ENCODE measurements at regions not wholly inside any gene's neighbourhood (a gene's known extent, or its start where the extent isn't known, plus 50 kb on each side); places are given as distances from the start of the nearest gene placed in this dataset.

- DNase-seq (ENCODE audit: low spot score), result no peak
Observed at GRCh38 chr21:41671859-41672542, 94.9 kb downstream of the RIPK4 start.

DNA sequence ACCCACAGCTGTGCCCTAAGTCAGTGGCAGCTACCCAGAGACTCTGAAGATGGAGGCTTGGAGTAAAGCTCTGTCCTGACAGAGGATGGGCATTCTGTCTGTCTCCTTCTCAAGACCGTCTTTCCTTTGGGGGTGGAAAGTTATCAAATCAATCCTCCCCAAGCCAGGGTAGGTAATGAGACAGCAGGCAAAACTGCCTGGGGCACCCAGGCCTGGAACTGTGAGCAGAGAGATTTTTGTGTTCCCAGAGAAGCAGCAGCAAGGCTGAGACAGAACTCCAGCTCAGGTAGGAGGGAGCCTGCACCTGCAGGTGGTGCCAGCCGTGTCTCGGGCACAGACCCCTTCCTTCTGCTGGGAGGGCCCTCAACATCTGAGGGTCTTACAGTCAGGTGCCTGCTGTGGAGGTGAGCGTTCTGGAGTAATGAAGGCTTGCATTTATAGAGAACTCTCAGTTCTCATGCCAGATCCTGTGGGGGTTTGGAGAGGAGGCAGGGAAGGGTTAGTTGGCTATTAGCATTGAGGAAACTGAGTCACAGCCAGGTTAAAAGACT is 95.6 kb downstream of the RIPK4 start:
- no peak for DNase-seq (ENCODE audit: low spot score)

DNA sequence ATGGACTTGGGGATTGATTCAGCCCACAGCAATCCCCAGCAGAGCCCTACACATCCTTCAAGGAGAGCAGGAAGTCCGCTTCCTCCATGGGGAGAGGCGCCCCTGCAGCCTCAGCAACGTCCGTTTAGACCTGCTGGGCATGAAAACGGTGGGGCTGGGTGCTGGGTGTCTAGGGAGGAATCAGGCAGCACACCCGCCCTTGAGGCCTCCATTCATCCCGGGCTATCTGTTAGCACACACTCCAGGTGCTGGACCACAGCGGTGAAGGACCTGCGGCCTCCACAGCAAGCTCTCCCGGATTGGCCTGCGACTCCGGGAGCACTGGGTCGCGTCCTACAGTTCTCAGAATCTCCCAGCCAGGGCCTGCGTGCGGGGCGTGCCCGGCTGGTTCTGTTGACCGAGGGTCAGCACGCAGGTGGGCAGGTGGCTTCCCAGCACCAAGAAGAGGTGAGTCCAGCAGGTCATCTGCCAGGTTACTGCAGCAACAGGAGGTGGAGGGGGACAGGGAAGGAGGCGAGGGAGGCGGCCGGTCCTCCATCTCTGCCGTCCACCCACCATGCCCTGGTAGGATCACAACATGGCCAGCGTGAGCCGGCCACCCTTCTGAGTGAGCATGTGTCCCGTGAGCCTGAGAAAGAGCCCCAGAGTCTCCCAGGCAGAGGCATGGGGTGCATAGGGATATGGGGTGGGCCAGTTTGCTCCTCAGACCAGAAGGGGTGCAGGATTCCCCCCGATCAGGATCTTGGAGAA is 96.6 kb downstream of the RIPK4 start:
- DNase-seq (ENCODE audit: low spot score), result no peak

- DNase-seq (ENCODE audit: low spot score), result no peak
Observed at GRCh38 chr21:41669533-41669830, 97.4 kb downstream of the RIPK4 start.

DNA sequence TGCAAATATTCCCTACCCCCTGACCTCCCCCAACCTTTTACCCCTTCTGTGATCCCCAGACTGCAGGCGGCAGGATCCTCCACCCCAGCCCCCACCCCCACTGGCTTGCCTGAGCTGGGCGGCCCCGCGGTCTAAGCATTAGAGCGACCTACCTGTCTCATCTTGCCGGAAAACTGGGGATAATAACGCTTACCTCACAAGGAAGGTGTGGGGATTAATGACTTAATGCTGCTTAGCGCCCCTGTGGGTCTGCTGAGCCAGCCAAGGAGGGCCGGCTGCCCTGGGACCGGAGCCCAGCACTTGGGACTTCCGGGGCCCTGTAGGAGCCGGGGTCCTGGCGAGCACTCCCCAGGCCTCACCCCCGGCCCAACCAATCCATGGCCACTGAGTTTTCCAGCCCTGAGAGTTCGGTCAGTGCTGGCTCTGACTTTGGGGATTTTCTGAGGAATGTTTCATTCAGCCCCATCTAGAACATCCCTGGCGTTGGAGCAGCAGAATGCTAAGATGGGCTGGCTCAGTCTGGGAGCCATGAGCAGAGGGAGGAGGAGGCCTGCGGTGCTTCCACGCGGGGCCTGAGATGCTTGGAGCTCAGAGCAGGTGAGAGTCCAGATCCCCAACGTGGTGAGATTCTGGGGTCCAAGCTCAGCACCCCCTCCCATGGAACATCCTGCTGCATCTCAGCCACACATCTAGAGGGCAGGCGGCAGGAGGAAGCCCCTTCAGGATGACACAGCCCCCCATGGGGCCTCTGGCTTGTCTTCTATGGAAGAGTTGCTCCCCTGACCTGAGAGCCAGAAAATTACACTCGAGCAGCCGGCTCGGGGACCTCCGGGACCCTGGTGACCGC is 97.9 kb downstream of the RIPK4 start:
- no peak for DNase-seq (ENCODE audit: low spot score)

DNA sequence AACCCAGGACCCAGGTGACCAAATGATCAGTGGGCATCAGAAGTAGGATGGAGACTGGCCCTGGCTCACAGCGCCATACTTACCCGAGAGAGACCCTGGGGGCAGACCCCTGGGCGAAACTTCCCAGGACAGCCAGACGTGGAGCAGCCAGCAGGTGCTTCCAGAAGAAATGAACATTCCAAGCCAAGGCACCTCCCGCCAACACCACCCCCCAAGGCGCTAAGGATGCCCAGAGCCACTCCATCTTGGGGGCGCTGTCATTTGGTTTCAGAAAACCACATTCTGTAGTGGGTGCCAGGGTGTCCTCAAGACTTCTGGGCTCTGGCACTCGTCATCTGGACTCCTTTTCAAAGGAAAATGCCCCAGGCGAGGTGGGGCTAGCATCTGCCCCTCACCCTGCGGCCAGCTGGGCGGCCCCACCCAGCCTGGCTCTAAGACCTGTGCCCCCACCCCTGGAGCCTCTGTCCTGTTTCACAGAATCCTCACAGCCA is 98.8 kb downstream of the RIPK4 start:
- no peak for DNase-seq (ENCODE audit: low spot score)

GRCh38 chr21:41667136-41667535 is 99.7 kb downstream of the RIPK4 start:
- DNase-seq (ENCODE audit: low spot score), result no peak

GRCh38 chr21:41666641-41667081 is 100.2 kb downstream of the RIPK4 start:
- no peak for DNase-seq (ENCODE audit: low spot score)

- DNase-seq (ENCODE audit: low spot score), result no peak
Observed at GRCh38 chr21:41665766-41666595, 100.9 kb downstream of the RIPK4 start.

DNA sequence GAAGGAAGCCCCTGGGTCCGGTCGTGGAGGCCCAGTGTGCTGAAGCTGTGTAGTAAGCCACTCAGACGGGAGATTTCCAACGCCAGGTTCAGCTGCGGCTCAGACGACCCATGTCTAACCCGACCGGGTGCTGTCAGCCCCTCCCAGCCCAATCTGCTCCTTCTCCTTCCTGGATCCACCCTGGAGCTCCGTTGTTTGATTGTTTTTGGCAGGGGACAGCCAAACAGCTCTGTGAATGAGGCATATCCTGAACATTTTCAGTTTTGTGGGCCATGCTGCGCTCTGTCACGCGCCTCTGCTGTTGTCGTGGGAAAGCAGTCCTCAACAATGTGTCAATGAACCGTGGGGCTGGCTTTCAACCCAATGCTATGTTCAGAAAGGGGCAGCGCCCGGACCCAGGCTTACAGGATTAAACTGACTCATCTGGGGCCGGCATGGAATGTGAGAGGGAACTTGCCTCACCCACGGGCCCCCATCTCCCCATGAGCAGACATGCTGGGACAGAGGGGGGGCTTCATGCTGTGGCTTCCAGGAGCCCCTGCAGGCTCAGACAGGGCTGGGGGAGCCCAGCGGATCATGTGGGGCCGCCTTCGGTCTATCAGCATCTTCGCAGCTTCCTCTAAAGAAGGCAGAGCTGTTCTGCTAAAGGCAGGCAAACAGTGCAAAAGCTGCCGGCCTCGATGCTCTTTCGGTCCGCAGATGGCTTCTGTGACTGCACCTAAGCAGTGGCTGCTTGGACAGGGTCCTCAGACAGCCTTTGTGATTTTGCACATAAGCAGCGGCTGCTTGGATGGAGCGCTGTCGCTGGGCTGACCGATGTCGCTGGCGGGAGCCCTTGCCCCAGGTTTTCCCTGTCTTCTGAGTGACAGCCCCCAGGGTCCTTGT is 101.7 kb downstream of the RIPK4 start:
- DNase-seq (ENCODE audit: low spot score), result no peak

DNA sequence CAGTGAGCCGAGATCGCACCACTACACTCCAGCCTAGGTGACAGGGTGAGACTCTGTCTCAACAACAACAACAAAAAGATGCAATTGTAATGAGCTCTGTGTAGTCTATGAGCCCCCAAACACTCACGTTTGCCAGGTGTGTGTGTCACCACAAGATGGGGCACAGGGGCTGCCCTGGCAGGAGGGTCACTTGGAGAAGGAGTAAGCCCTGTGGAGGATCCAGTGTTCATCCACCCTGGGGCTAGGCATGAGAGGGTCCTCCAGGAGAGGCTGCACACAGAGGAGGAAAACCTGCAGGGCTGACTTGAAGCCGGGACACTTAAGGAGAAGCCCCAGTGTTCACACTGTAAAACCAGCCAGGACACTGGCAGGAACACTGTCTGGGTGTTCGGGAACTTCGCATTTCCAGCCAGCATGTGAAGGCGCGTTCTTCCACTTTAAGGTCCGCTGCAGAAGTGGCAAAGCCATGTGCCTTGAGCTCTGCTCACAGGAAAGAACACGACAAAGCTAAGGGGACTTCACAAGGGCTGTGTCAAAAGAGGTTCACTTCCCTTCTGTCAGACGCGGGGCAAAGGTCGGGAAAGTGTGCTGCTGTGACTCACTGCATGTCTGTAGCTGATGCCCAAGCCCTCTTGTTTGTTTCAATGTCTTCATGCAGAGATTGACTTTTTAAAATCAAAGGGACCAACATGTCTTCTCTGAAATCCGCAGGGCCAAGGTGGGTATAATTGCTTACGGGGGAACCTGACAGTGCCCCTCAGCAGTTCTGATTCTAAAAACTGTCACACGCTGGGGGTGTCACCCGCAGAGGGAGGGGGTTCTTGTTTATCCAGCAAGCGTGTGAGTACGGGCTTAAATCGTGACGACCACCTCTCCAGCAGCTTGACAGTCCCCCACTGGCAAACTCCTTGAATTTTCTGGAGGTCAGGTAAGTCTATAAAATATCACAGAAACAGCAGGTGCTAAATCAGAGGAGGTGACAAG is 102.8 kb downstream of the RIPK4 start:
- DNase-seq (ENCODE audit: low spot score), result no peak

GRCh38 chr21:41662761-41663160 is 104.1 kb downstream of the RIPK4 start:
- no peak for DNase-seq (ENCODE audit: low spot score)

DNA sequence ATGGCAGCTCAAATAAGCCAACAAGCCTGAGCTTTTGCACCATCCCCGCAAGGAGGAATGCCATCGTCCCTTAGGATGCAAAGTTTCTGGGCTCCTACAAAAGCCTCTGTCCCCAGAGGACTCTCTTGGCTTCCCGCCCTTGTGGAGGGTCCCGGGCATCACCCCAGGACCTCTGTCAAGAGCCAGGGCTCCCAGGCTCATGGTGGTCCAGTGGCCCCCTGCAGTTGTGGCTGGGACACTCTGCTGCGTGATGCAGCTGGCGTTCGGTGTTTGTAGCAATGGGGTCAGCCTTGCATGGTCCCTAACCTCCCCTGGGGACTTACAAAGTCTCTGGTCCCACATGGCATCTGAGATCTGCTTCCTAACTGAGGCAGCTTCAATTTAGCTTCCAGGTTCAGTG is 104.7 kb downstream of the RIPK4 start:
- DNase-seq (ENCODE audit: low spot score), result no peak

DNA sequence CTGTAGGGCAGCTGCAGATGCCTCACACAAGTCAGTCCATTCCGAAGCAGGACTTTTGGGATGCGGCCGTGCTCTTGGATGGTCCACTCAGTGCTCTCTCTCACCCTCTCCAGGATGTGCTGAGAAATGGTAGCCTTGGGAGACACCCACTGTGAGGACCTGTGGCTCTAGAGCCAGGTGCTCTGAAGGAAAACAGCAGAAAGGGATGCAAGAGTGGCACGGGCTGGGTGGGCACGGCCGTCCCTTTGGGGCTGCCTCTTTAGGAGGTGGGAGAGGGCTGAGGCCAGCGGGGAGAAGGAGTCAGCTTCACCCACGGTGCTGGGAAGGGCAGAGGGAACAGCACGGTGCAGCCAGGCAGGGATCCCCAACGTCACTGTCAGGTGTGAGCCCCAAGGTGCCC is 106.1 kb downstream of the RIPK4 start:
- no peak for DNase-seq (ENCODE audit: low spot score)

DNA sequence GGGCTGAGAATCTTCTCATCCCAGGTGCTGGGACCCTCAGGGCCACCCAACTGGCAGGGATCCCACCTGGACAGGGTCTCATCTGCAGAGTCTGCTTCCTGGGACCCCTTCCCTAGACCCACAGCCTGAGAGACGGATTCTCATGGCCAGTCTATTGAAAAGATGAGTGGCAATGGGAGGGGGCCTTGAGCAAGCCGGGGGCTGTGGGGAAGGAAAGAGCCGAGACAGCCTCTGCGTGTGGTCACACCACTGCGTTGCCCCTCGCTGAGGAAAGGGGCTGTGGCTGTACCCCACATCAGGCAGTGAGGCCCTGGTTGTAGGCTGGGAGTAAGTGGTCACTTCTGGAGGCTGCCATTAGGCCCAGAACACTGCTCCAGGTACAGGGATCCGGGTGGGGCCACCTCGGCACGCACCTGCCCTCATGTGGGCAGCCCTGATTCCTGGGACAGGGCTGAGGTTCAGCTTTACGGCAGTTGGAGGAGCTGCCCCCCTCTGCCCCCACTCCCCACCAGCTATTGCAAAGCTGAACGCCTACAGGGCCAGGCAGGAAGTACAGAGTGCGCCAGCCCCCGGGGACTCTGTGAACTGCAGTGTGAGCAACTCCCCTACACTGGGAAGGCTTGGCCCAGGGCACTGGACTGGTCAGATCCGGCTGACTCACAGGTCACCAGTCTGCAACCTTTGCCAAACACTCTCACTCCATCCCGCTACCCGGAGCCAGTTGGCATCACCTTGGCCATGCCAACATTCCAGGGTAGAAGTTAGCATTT is 106.9 kb downstream of the RIPK4 start:
- no peak for DNase-seq (ENCODE audit: low spot score)

DNA sequence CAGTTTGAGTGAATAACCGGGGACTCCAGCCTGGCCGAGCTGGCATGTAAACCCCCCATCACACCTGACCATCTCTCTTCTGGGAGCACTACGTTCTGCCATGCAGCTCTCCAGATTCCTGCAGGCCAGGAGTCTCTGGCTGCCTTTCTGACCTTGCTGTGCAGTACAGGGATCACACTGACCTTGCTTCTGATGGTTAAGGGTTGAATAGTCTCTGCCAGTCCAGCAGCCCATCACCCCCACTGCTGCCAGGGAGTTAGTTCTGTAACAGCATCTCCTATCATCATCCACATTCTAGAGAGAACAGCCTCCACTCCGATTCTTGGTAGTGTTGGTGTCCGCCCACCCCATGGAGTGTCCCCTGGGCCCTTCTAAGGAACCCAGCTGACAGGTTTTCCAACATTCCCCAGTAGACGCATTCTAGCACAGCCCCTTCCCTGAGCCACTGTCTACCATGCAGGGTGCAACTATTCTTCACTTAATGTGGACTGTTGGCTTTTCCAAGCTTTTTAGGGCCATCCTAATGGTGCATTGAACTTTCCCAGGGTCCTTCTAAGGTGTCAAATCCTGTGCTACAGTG is 109.8 kb downstream of the RIPK4 start:
- no peak for DNase-seq (ENCODE audit: low spot score)

- no peak for DNase-seq (ENCODE audit: low spot score)
Observed at GRCh38 chr21:41655259-41655658, 111.6 kb downstream of the RIPK4 start.

DNA sequence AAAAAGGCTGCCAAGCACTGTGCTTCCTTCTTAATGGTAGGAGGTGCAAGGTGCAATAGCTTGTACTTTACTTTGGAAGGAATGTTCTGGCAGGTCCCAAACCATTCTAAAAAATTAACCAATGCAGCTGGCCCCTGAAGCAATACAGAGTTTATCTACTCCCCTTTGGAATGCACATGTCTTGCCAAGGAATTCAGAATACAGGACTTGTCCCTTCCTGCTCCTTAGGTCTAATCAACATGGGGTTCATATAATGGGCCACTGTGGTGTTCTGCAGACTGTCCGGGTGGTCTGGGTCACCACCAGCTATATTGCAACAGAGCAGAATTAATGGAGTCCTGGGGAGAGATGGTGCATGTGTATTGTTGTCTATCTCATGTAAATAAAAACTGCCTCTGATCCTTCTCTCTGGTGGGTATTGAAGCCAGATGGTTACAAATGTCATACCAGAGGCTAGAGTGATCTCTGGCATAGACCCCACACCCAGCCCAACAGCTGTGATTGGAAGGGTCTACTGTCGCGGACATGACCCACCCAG is 112.8 kb downstream of the RIPK4 start:
- DNase-seq (ENCODE audit: low spot score), result peak; percentile 44

All from H4 (cell line).